ENCODE measurements at regions not wholly inside any gene's neighbourhood (a gene's known extent, or its start where the extent isn't known, plus 50 kb on each side); places are given as distances from the start of the nearest gene placed in this dataset.

- no peak overlapping the region for H3K23ac ChIP-seq (ENCODE audit: insufficient read length, low read depth, low read length)
- H3K56ac ChIP-seq (ENCODE audit: insufficient read length, low read depth, low read length) = no peak overlapping the region
- H2AK5ac ChIP-seq (ENCODE audit: insufficient read length, low read length) = no peak overlapping the region
- Mint-ChIP-seq H3K4me3 (no peak overlapping the region), H3K27ac (no peak overlapping the region), H3K9me3 (peaks cover 3 to 10% of the 10 kb centered on the region in 2 experiments; a peak in 3 of 5 replicates), H3K27me3 (ENCODE audit: low read depth) (no peaks in the 10 kb centered on the region), H3K4me1 (peaks cover 11 to 14% of the 10 kb centered on the region in 2 experiments), H3K36me3 (ENCODE audit: insufficient read depth in 1 of 3, low read depth in 3 of 3) (peaks cover 0 to 6% (median 0%) of the 10 kb centered on the region in 3 experiments; a peak in 2 of 7 replicates)
- no peak overlapping the region for H3T11ph ChIP-seq (ENCODE audit: low read length)
- no peak overlapping the region for H2AFZ ChIP-seq (ENCODE audit: low read length)
- no peak overlapping the region for H3K27ac ChIP-seq (ENCODE audit: insufficient read length, low read depth, low read length)
- H2BK120ac ChIP-seq (ENCODE audit: low read depth, low read length, poor library complexity, severe bottlenecking) = no peak overlapping the region
- peaks cover 4% of the 10 kb centered on the region; the same call in 1 of the 2 replicates for H3K4me1 ChIP-seq (ENCODE audit: insufficient read depth, low read length)
- no peak overlapping the region for H4K5ac ChIP-seq (ENCODE audit: insufficient read length, low read depth, low read length)
- H2BK15ac ChIP-seq (ENCODE audit: low read depth, low read length) = no peak overlapping the region
- no peak for TF ChIP-seq CTCF (conservative IDR thresholded peaks at IDR 0.05)
- no peak overlapping the region for H3K18ac ChIP-seq (ENCODE audit: insufficient read length, low read depth, low read length)
- H4K91ac ChIP-seq (ENCODE audit: insufficient read length, low read depth, low read length) = no peak overlapping the region
- H2BK12ac ChIP-seq (ENCODE audit: insufficient read length, low read depth, low read length) = no peak overlapping the region
- no peaks in the 10 kb centered on the region for H3K79me2 ChIP-seq (ENCODE audit: insufficient read depth, low read length)
- no CpG with 5 or more reads among the region's 5 CpGs for WGBS (ENCODE audit: extremely low coverage, insufficient read length, low lambda C conversion rate)
- no peak overlapping the region for H4K8ac ChIP-seq (replicated peaks; ENCODE audit: insufficient read length, low read depth, low read length)
- H4K20me1 ChIP-seq (ENCODE audit: control insufficient read depth, insufficient read depth, insufficient read length) = no peaks in the 10 kb centered on the region
- H3K4me2 ChIP-seq (ENCODE audit: insufficient read depth, insufficient read length, low read length) = no peak overlapping the region
- no peak for DNase-seq
- no peaks in the 10 kb centered on the region for H3K79me1 ChIP-seq (ENCODE audit: insufficient read depth, low read depth, low read length, poor library complexity, severe bottlenecking)
- H3K14ac ChIP-seq (ENCODE audit: insufficient read depth, low read length) = no peak overlapping the region
- no peaks in the 10 kb centered on the region for H3K9me3 ChIP-seq (ENCODE audit: control insufficient read depth, low read depth, low read length)
- no peak overlapping the region for H2BK20ac ChIP-seq (ENCODE audit: low read depth, low read length, poor library complexity, severe bottlenecking)
- no peak overlapping the region for H3K9ac ChIP-seq (ENCODE audit: extremely low read depth, insufficient read length, low read length)
- no peaks in the 10 kb centered on the region for H3K23me2 ChIP-seq (ENCODE audit: insufficient read length, low read depth, low read length, poor library complexity, severe bottlenecking)
- no peak overlapping the region for H2BK5ac ChIP-seq (ENCODE audit: insufficient read length, low read length)
- no peak overlapping the region for H3K4ac ChIP-seq (ENCODE audit: low read depth, low read length)
- no peaks in the 10 kb centered on the region for H3K27me3 ChIP-seq (ENCODE audit: insufficient read depth, low read length)
These were observed 53.4 kb upstream of the IBSP start for GRCh38 chr4:87746001-87746400.
